Keratinocyte (primary cell): ENCODE measurements at regions not wholly inside any gene's neighbourhood (a gene's known extent, or its start where the extent isn't known, plus 50 kb on each side); places are given as distances from the start of the nearest gene placed in this dataset.

Experiments used
- DNase-seq: peaks from one replicate; pipeline ENCODE4 v3.0.0-alpha.2; 2011; ENCODE audit warnings: low read depth, missing footprints, low spot score
- FAIRE-seq: peaks from 2 replicates; lab custom pipeline; 2011; peaks lifted over from hg19 to GRCh38; lab: Jason Lieb, UNC
- H2AFZ ChIP-seq: 2 replicates; pipeline ENCODE4 v1.6.0; 2012; ENCODE audit warnings: low read length, control low read depth, inconsistent platforms; ENCODE audit not compliant: control insufficient read depth
- H3K27ac ChIP-seq: 2 replicates; pipeline ENCODE4 v1.5.1; 2011; ENCODE audit warnings: low read length; ENCODE audit not compliant: control insufficient read depth, insufficient read depth
- H3K27me3 ChIP-seq: 3 replicates; pipeline ENCODE4 v1.6.0; 2011; ENCODE audit warnings: low read length; ENCODE audit not compliant: control insufficient read depth, insufficient read depth; ENCODE audit errors: extremely low read depth
- H3K36me3 ChIP-seq, 2 experiments: 2 replicates in 1 of 2; 3 replicates in 1 of 2; pipeline ENCODE4 v1.5.1; 2011; ENCODE audit warnings: low read length in 2 of 2, mild to moderate bottlenecking in 1 of 2; ENCODE audit not compliant: control insufficient read depth in 2 of 2, insufficient read depth in 2 of 2; ENCODE audit errors: extremely low read depth in 1 of 2
- H3K4me1 ChIP-seq: 3 replicates; pipeline ENCODE4 v1.5.1; 2011; ENCODE audit warnings: low read length; ENCODE audit not compliant: control insufficient read depth, insufficient read depth; ENCODE audit errors: extremely low read depth
- H3K4me2 ChIP-seq: 3 replicates; pipeline ENCODE4 v1.6.0; 2011; ENCODE audit warnings: low read depth, low read length; ENCODE audit not compliant: control insufficient read depth, insufficient read depth; ENCODE audit errors: extremely low read depth
- H3K4me3 ChIP-seq, 3 experiments: fragments of 200-600 bp in 1 of 3; sonication (generic) in 1 of 3; 2 replicates in 2 of 3; 3 replicates in 1 of 3; pipeline ENCODE4 v1.5.1; 2011 to 2016; ENCODE audit warnings: low read length in 3 of 3, mild to moderate bottlenecking in 3 of 3, control low read depth in 2 of 3, inconsistent platforms in 1 of 3, low read depth in 1 of 3, mixed read lengths in 1 of 3, mixed run types in 1 of 3, moderate library complexity in 1 of 3; ENCODE audit not compliant: control insufficient read depth in 2 of 3, insufficient read depth in 2 of 3; ENCODE audit errors: extremely low read depth in 1 of 3
- H3K79me2 ChIP-seq: 2 replicates; pipeline ENCODE4 v1.6.0; 2012; ENCODE audit warnings: low read length; ENCODE audit not compliant: control insufficient read depth, insufficient read depth
- H3K9ac ChIP-seq: 3 replicates; pipeline ENCODE4 v1.6.0; 2011; ENCODE audit warnings: low read length; ENCODE audit not compliant: control insufficient read depth, insufficient read depth; ENCODE audit errors: extremely low read depth
- H3K9me1 ChIP-seq: 3 replicates; pipeline ENCODE4 v1.6.0; 2011; ENCODE audit warnings: low read length; ENCODE audit not compliant: control insufficient read depth, insufficient read depth; ENCODE audit errors: extremely low read depth
- H3K9me3 ChIP-seq: 2 replicates; pipeline ENCODE4 v1.5.1; 2012; ENCODE audit warnings: low read depth, low read length; ENCODE audit not compliant: control insufficient read depth
- H4K20me1 ChIP-seq: 3 replicates; pipeline ENCODE4 v1.6.0; 2011; ENCODE audit warnings: low read length; ENCODE audit not compliant: control insufficient read depth, insufficient read depth; ENCODE audit errors: extremely low read depth
- CTCF ChIP-seq, 3 experiments: IDR thresholded peaks in 1 of 3; conservative IDR thresholded peaks in 1 of 3; optimal IDR thresholded peaks in 1 of 3; 2 replicates in 2 of 3; 3 replicates in 1 of 3; pipeline versions ENCODE3 to v1.5.1; 2011; ENCODE audit warnings: low read length in 3 of 3, mild to moderate bottlenecking in 3 of 3, moderate library complexity in 2 of 3, control low read depth in 1 of 3, inconsistent platforms in 1 of 3; ENCODE audit not compliant: insufficient read depth in 2 of 3; ENCODE audit errors: extremely low read depth in 1 of 3
- EZH2 ChIP-seq: IDR thresholded peaks from one replicate; pipeline ENCODE4 v1.6.1; 2012; ENCODE audit warnings: inconsistent platforms, mild to moderate bottlenecking, low read length, moderate library complexity
- dilution Hi-C: fragments of 300-500 bp; cut with MboI; formaldehyde crosslinking; loops from one replicate; pipeline ENCODE4 v1.7.0; 2020; ENCODE audit warnings: low sequenced_read_pairs; ENCODE audit not compliant: extremely low pct_ligation_motif_present

- dilution Hi-C loops = no loop called here
- no peaks in the 10 kb centered on the region for H3K27me3 ChIP-seq
- H3K9me1 ChIP-seq = no peaks in the 10 kb centered on the region
- H3K36me3 ChIP-seq = no peaks in the 10 kb centered on the region
- peaks cover 12% of the 10 kb centered on the region for H3K4me1 ChIP-seq
- no peak for TF ChIP-seq EZH2
- TF ChIP-seq CTCF (optimal IDR thresholded peaks at IDR 0.05 in 1 of 3, IDR thresholded peaks at IDR 0.05 in 1 of 3, conservative IDR thresholded peaks at IDR 0.05 in 1 of 3; ENCODE audit: extremely low read depth in 1 of 3, insufficient read depth in 2 of 3, low read length in 3 of 3) = no peak
- H3K4me3 ChIP-seq = no peak overlapping the region
- no peak overlapping the region for H2AFZ ChIP-seq
- no peaks in the 10 kb centered on the region for H3K79me2 ChIP-seq
- DNase-seq = no peak
- no peaks in the 10 kb centered on the region for H3K9me3 ChIP-seq
- H3K27ac ChIP-seq = no peak overlapping the region
- H3K4me2 ChIP-seq = no peak overlapping the region
- FAIRE-seq = no peak
- no peak overlapping the region for H3K9ac ChIP-seq
- H4K20me1 ChIP-seq = no peaks in the 10 kb centered on the region
Observed at GRCh38 chr6:11339380-11339779, 106.9 kb upstream of the NEDD9 start.

- H2AFZ ChIP-seq = no peak overlapping the region
- H3K4me2 ChIP-seq = no peak overlapping the region
- no peaks in the 10 kb centered on the region for H3K79me2 ChIP-seq
- TF ChIP-seq CTCF (optimal IDR thresholded peaks at IDR 0.05 in 1 of 3, IDR thresholded peaks at IDR 0.05 in 1 of 3, conservative IDR thresholded peaks at IDR 0.05 in 1 of 3; ENCODE audit: extremely low read depth in 1 of 3, insufficient read depth in 2 of 3, low read length in 3 of 3) (no peak), EZH2 (no peak)
- H3K27ac ChIP-seq = no peak overlapping the region
- no peak overlapping the region for H3K9ac ChIP-seq
- H3K4me3 ChIP-seq = no peak overlapping the region
- H3K27me3 ChIP-seq = no peaks in the 10 kb centered on the region
- no peaks in the 10 kb centered on the region for H3K36me3 ChIP-seq
- dilution Hi-C loops = no loop called here
- H3K9me3 ChIP-seq = no peaks in the 10 kb centered on the region
- H3K4me1 ChIP-seq = peaks cover 2% of the 10 kb centered on the region
- H3K9me1 ChIP-seq = no peaks in the 10 kb centered on the region
- DNase-seq = no peak
- no peak for FAIRE-seq
- no peaks in the 10 kb centered on the region for H4K20me1 ChIP-seq
Observed at GRCh38 chr6:11337306-11337705, 104.8 kb upstream of the NEDD9 start.
